HepG2 (cell line): ENCODE measurements at regions not wholly inside any gene's neighbourhood (a gene's known extent, or its start where the extent isn't known, plus 50 kb on each side); places are given as distances from the start of the nearest gene placed in this dataset.

Source experiments
- AGO2 ChIP-seq: fragments of 200-400 bp; formaldehyde crosslinking; optimal IDR thresholded peaks from 2 replicates; pipeline ENCODE3; 2017; ENCODE audit warnings: mild to moderate bottlenecking, low read depth, low read length, moderate library complexity
- ATF5 ChIP-seq: sonication (generic); formaldehyde crosslinking; IDR thresholded peaks from 2 replicates; pipeline ENCODE4 v1.4.0; 2020; ENCODE audit warnings: mild to moderate bottlenecking, low read depth, missing genetic modification reagents
- BHLHE40 ChIP-seq: IDR thresholded peaks from 2 replicates; pipeline ENCODE4 v1.6.1; 2011; ENCODE audit warnings: low read length, improper control_type of control experiment
- BRCA1 ChIP-seq: sonication (generic); formaldehyde crosslinking; IDR thresholded peaks from 2 replicates; pipeline ENCODE4 v1.4.0; 2020; ENCODE audit warnings: missing genetic modification reagents
- HCFC1 ChIP-seq: fragments of 150-350 bp; IDR thresholded peaks from 2 replicates; pipeline ENCODE4 v1.6.1; 2014; ENCODE audit warnings: low read depth, low read length
- KMT2B ChIP-seq: IDR thresholded peaks from 2 replicates; pipeline ENCODE4 v1.6.1; 2016; ENCODE audit warnings: missing genetic modification reagents, missing compliant biosample characterization
- MAF1 ChIP-seq: sonication (generic); formaldehyde crosslinking; IDR thresholded peaks from 2 replicates; pipeline ENCODE4 v1.5.0; 2020; ENCODE audit warnings: missing genetic modification reagents, borderline replicate concordance
- POLR2AphosphoS5 ChIP-seq: IDR thresholded peaks from 2 replicates; pipeline ENCODE4 v1.6.1; 2012; ENCODE audit warnings: low read depth, low read length
- RELA ChIP-seq: sonication (generic); formaldehyde crosslinking; IDR thresholded peaks from 2 replicates; pipeline ENCODE4 v1.4.0; 2020; ENCODE audit warnings: missing genetic modification reagents
- TBX3 ChIP-seq: fragments of 450-650 bp; IDR thresholded peaks from 2 replicates; pipeline ENCODE4 v1.6.1; 2017; ENCODE audit warnings: antibody characterized with exemption, mild to moderate bottlenecking, inconsistent platforms, borderline replicate concordance
- TERF1 ChIP-seq: sonication (generic); formaldehyde crosslinking; IDR thresholded peaks from 2 replicates; pipeline ENCODE4 v1.8.0; 2022; ENCODE audit warnings: mild to moderate bottlenecking, missing genetic modification reagents, moderate library complexity
- THAP7 ChIP-seq: sonication (generic); formaldehyde crosslinking; IDR thresholded peaks from 2 replicates; pipeline ENCODE4 v1.8.1; 2023; ENCODE audit warnings: mild to moderate bottlenecking, missing genetic modification reagents
- ZBTB3 ChIP-seq: sonication (generic); formaldehyde crosslinking; IDR thresholded peaks from 2 replicates; pipeline ENCODE4 v1.4.0; 2020; ENCODE audit warnings: low read depth, mild to moderate bottlenecking, moderate library complexity, missing genetic modification reagents, borderline replicate concordance
- ZNF10 ChIP-seq: sonication (generic); formaldehyde crosslinking; IDR thresholded peaks from 2 replicates; pipeline ENCODE4 v1.4.0; 2020; ENCODE audit warnings: mild to moderate bottlenecking, low read depth, missing genetic modification reagents, borderline replicate concordance
- ZNF318 ChIP-seq: sonication (generic); formaldehyde crosslinking; IDR thresholded peaks from 2 replicates; pipeline ENCODE4 v1.4.0; 2020; ENCODE audit warnings: mild to moderate bottlenecking, missing genetic modification reagents
- ZNF331 ChIP-seq: sonication (generic); formaldehyde crosslinking; IDR thresholded peaks from 2 replicates; pipeline ENCODE4 v1.4.0; 2020; ENCODE audit warnings: missing genetic modification reagents
- ZNF629 ChIP-seq: sonication (generic); formaldehyde crosslinking; conservative IDR thresholded peaks from 2 replicates; pipeline ENCODE4 v1.5.0; 2020; ENCODE audit warnings: missing genetic modification reagents
- ZNF788 ChIP-seq: sonication (generic); formaldehyde crosslinking; IDR thresholded peaks from 2 replicates; pipeline ENCODE4 v1.5.0; 2020; ENCODE audit warnings: mild to moderate bottlenecking, missing genetic modification reagents, borderline replicate concordance
- ZNF816 ChIP-seq: sonication (generic); formaldehyde crosslinking; IDR thresholded peaks from 2 replicates; pipeline ENCODE4 v1.8.0; 2022; ENCODE audit warnings: missing genetic modification reagents, mild to moderate bottlenecking, borderline replicate concordance
- ZSCAN22 ChIP-seq: sonication (generic); formaldehyde crosslinking; IDR thresholded peaks from 2 replicates; pipeline ENCODE4 v1.4.0; 2020; ENCODE audit warnings: mild to moderate bottlenecking, missing genetic modification reagents

- TF ChIP-seq BHLHE40 (no peak), ZNF318 (CRISPR knock-in tag) (no peak), ATF5 (CRISPR knock-in tag) (no peak), ZNF629 (CRISPR knock-in tag) (no peak), HCFC1 (no peak), ZNF788 (CRISPR knock-in tag) (peak; percentile 78), KMT2B (CRISPR knock-in tag) (no peak), AGO2 (no peak), ZNF10 (CRISPR knock-in tag) (no peak), TERF1 (CRISPR knock-in tag) (no peak), ZBTB3 (no peak), RELA (CRISPR knock-in tag) (no peak), ZNF331 (CRISPR knock-in tag) (0 out of 2 replicates have a peak, but pooled peaks have one; percentile 8), ZNF816 (no peak; the same call in 1 of the 2 replicates), ZSCAN22 (CRISPR knock-in tag) (no peak), POLR2AphosphoS5 (peak; percentile 85), TBX3 (no peak), THAP7 (peak; percentile 53; the same call in 1 of the 2 replicates), MAF1 (CRISPR knock-in tag) (no peak), BRCA1 (CRISPR knock-in tag) (0 out of 2 replicates have a peak, but pooled peaks have one; percentile 15)
Measured at GRCh38 chr6:26249957-26250697, 114.9 kb upstream of the BTN3A2 start (continued).
